ENCODE measurements at regions not wholly inside any gene's neighbourhood (a gene's known extent, or its start where the extent isn't known, plus 50 kb on each side); places are given as distances from the start of the nearest gene placed in this dataset.
"Not testable (repeated sequence)": the region's sequence is repeated elsewhere in the genome, so short reads cannot be mapped to it uniquely, and the experiment has no call there.

DNA sequence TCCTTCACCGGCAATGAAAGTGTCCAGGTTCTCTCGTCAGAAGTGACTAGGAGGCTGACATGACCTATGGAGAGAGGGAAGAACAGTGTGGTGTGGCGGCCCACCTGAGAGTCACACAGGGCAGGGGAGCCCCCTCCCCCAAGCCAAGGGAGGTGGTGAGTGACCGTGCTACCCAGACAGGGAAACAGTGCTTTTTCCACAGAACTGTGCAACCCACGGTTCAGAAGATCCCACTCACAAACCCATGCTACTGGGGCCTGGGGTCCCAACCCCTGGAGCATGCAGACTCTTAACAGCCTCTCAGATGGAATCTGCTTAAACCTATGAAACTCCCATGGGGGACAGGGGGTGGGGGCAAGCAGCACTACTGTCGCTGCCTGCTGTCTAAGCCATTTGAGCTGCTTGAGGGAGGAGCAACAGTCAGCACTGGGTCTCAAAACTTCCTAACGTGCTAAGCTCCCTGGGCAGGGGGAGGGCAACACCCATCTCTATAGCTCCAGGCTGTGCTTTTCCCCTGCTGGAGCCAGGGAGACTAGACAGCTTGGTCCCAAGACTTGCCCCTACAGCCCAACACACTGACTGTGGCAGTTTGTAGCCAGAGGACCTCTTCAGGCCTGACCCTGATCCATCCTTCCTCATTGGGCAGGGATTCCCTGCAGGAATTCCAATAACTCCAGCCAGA lies 850.4 kb upstream of the AADAT start:
- no peak for DNase-seq

DNA sequence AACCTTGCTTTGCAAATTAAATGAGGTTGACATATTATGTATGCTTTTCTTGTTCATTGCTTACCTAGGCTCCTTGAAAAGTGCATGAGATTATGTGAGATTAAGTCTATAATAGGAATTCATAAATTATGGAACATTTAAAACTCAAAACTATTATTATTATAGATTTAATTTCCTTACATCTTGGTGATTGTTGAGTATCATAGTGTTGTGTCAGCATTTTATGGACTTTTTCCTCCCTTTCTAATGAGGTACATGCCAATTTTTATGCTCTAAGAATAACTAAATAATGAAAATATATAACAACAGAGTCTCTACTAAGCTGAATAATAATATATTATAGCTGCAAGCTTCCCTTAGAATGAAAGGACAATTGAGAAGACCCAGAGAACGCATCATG lies 848.8 kb upstream of the AADAT start:
- no peak for DNase-seq

DNA sequence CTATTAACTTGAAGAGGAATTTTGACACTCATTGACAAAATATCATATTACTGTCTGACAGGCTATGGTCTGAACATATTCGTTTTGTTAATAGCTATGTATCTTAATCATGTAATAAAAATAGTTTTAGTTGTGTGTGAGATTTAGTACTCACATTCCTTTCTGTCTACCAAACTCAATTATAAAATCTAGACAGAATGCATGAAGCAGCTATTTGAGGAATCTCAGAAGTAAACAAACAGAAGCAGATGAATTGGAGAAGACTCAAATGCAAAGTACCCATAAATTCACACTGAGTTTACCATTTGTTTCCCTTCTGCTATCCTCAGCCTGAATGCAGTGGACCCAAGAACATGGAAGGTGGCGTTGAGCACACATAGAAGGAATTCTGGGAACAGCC lies 841.6 kb upstream of the AADAT start:
- DNase-seq = no peak

DNA sequence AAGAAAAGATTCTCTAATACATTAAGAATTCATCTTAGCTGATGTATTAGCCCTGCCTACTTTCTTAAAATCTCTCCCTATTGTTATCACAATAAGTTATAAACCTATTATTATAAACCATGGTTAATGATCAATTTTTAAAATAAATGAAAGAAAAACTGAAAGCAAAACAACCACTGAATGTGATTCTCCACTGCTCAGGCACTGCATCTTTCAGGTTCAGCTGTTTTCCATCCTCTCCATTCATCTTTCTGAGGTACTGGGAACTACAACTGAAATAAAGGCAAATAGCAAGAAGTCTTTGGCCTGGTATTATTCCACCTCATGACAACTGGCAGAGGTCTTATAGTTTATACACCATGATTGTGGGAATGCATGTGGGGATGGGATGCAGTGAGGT lies 798.9 kb upstream of the AADAT start:
- DNase-seq = no peak

DNA sequence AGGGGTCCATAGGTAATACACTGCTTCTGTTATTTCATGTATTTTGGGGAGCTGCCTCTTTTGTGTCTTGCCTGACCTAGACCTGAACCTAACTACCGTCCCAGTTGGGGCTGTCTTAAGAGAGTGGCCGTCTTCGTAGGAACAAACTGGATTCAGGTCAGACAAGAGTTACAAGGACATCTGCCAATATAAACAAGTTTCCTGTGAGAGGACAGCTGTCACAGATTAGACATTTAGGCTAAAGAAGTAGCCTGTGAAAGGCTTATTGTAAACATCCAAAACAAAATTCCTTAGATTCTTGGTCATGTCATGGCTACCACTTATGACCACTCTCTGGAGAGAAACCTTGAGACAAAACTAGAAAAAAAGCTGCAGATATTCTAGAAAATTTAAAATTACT lies 797.6 kb upstream of the AADAT start:
- no peak for DNase-seq

DNA sequence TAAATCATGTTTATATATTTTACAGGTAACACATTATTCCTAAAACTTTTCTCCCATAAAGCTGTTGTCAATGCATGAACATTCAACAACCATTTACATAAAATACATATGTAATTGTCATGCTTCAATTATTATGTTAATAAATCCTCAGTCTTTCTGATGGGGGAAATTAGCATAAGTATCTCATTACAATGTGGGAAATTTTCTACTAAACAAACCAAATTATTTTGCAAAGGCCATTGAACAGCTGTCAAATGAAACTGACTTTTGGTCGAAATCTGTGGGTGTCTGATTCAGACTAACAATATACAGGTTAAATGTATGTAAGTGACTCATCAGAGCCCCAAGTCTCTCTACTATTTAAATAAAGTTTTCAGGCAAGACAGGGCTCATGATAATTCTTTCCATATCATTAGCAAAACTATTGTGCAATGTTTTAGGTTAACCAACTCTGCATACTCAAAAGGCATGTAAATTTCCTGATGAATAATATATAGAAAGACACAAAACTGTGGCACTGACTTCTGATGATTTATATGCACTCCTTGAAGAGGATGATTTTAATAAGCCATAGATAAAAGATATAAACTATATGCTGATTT lies 795.3 kb upstream of the AADAT start:
- no peak for DNase-seq

DNA sequence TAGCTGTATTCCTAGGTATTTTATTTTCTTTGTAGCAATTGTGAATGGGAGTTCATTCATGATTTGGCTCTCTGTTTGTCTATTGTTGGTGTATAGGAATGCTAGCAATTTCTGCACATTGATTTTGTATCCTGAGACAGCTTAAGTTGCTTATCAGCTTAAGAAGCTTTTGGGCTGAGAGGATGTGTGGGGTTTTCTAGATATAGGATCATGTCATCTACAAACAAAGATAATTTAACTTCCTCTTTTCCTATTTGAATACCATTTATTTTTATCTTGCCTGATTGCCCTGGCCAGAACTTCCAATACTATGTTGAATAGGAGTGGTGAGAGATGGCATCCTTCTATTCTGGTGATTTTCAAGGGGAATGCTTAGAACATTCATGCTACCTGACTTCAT lies 791.9 kb upstream of the AADAT start:
- DNase-seq = not testable (repeated sequence)

DNA sequence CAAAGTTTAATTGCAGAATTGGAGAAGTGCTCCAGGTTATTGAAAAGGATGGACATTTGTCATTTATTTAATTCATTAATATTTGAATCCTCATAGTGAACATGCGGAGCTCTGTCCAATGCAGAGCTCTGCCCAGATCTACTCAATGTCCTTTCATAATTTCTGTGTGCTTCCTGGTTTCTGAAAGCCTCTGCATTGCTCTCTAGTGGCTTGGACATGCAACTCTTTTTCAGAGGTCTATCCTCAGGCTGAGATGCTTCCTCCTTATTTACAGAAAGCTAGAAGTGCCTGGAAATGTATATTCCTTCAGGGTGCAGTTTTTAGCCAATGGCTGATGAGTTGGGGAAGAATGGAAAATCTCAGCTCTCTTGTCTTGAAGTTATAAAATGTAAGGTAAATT lies 786.1 kb upstream of the AADAT start:
- DNase-seq = no peak

DNA sequence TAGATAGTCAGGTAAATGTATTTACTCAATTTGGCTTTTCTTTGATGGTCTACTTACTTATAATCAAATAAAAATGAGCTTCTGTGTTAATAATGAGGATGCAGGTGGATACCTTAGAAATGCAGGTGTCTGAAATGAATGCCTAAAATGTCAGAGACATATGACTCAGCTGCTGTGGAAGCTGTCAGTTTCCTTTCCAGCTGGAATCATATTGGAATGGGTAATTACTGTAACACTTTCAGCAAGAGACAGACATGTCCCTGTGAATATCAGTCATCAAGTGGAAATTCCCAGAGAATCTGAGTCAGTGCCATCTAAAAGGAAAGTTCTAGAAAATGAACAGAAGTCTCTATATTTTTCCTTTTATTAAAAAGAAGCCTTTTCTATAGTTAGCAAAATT lies 783.0 kb upstream of the AADAT start:
- DNase-seq = peak; percentile 13

DNA sequence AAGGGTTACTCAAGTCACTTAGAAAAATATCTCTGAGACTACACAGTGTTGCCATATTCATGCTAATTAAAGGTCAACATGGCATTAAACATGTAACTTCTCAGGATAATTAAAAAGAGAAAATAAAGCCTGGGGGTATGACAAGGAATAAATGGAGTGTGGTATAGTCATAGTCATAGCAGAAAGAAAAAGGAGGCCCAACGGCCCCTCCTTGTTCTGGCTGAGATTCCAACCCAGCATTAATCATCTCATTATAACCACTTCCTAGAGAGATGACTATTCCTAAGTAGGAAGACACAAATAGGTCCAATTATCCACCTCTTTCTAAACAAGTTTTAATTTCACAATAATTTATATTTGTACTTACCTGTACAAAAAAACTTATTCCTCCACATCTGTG lies 778.4 kb upstream of the AADAT start:
- DNase-seq = no peak

DNA sequence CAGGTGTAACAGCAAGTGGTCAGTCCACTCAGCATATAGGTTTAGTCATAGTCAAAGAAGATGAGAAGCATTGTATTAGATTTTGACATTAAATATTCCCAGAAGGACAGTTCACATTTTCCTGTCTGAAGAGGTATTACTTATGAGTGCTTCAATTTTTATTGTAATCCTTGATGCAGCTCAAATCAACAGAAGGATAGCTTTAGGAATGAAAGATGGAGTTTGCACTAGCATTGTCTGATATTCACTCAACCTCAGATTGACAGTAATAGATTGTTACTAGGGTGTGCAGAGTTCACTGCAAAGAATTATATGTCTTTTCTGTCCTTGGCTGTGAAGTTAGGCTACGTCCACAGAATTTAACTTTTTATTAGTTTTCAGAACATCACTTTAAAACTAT lies 764.3 kb upstream of the AADAT start:
- no peak for DNase-seq

DNA sequence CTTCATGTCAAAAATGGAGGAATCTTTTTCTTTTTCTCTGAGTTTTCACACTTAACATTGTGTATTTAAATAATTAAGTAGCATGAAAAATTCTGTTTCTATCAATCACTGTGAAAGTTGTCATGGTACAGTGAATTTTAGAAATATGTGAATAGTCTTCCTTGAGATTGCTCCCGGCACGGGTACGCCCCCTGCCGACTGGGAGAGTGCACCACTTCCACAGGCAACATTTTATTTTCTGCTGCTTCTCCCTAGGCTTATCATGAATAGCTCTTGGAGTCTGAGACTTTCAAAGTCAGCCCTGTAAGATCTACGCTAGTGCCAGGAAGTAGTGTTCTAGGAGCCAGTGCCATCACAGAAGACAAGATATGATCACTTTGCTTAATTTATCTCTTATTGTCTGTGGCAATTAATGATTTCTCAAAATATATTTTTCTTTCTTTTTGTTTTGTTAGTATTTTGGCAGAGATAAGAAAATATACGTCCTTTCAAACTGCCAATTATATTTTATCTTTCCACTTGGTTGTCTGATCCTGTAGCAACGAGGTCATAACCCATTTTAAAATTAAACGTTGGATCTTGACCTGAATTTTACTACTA lies 763.8 kb upstream of the AADAT start:
- no peak for DNase-seq

DNA sequence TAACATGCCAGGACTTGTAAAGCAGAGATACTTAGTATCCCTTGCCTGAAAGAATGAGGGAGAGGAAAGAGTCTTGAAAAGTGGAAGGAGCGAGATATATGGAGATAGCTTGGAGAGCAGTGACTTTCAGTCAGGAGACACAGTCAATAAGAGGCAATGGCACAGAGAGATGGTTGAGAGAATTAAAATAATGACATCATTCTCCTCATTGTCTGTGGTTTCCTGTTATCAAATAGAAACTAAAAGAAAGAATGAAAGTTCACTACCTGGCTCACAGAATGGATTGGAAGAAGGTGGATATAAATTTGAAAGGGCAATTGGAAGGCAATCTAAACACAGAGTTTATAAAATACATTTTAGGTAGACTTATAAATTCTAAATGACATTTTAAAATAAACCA lies 760.2 kb upstream of the AADAT start:
- no peak for DNase-seq

DNA sequence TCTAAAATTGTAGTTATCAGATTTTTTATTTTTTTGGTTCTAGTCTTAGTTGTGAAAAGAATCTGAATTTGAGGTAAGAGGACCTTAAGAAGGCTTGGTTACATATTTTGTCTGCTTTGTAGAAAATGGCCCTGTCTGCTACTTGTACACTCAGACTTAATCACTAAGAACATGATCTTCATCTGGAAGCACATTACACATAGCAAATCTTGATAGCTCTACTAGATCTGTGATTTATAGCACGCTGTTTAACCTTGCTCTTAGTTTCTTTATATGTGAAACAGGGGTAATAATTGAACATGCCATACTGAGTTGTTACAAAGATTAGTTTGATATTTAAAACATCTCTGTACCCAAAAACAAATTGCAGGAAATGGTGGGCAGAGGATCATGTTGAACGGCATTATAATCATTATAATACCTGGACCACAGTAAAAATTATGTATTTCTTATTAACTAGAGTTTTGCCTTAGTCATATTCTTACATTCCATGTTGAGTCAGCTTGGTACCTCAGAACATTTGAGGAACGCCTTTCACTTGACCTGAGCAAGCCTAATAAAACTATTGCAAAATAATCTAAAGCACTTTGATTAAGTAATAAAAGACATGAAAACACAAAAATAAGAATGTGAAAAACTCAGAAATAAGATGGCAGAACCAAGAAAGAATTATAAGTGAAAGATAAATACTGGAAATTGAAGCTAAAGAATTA lies 738.0 kb upstream of the AADAT start:
- DNase-seq = no peak

DNA sequence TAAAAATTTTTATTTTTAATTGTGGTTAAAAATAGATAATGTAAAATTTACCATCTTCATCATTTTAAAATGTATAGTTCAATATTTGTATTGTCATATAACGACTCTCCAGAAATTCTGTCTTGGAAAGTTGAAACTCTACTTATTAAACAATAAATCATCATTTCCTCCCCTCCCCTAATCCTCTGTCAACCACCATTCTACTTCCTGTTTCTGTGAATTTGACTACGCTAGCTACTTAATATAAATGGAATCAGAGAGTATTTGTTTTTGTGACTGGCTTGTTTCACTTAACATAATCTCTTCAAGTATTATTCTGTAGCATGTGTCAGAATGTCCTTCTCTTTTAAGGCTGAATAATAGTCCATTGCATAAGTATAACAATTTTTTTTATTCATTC lies 729.0 kb upstream of the AADAT start:
- no peak for DNase-seq

DNA sequence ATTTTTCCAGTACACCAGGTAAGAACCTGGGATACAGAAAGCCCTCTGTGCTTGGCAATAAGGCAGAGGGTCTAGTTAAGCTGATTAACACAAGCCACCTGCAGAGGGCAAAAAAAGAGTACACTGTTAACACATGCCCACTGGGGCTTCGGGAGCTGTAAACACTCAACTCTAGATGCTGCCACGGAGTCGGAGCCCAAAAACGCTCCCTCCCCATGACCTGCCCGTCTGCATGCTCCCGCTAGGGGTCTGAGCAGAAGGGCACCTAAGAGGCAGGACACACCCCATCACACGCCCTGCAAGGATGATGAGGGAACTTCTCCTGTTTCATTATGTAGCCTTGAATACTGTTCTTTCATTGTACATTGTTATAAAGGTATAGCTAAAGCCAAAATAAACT lies 715.6 kb upstream of the AADAT start:
- no peak for DNase-seq

DNA sequence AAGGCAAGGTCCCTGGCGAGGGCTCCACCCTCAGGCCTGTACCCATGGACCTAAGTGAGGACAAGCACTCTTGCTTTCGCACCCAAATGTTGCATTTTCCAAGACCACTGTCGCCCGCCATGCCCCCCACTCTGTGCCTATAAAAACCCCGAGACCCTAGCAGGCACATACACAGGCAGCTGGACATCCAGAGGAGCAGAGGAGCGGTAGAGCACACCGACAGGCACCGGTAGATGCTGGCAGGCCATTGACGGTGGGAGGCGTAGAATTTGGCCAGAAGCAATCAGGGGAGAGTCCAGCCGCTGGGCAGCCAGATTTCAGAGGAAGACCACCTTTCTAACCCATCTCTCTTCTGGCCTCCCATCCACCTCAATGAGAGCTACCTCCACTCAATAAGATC lies 715.2 kb upstream of the AADAT start:
- DNase-seq = no peak

DNA sequence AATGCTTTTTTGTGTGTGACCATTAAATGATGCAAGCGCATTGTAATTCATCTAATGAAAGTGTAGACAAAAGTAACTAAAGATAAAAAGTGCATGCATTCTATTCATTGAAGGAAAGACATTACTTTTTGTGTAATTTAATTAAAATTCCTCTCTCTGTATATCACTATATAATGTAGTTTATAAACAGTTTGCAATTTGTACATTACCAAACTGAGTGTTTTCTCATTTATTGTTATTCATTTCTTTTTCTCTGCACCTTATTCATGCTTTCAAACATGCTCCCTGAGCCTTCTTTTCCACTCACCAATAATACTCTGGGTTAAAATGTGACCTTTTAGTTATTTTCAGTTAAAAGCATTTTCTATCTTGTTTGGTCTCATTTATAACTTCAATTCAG lies 713.7 kb upstream of the AADAT start:
- DNase-seq = no peak

DNA sequence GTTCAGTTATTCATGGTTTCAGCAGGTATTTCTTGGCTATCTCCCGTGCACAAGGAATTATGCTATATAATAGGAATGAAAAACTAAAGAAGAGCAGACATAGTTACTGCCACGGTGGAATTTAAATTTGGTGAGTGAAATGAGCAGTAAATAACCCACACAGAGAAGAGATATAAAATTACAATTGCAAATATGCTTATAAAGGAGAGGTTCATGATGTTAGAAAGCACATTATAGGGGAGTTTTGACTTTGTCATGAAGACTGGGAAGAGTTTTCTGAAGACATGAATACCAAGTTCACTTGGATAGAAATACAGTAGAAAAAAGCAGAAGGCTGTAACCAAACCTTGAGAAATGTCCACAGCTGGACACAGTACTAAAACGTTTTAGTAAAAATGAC lies 712.0 kb upstream of the AADAT start:
- DNase-seq = no peak

DNA sequence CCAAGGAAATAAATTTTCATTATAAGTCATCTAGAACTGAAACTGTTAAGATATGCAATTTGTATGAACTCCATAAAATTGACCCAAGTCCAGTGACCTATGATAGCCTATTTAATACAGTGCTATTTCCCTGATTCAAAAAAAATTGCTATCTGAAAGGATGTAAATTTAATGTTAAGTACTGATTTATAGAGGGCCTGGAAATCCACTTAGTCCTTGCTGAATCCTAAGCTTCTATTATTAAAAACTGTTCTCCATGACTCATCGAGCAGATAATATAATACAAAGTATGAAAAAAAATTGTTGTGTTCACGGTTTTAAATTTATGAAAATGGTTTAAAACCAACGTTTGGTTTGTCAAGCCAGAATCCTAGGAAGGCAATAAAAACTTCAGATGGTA lies 704.8 kb upstream of the AADAT start:
- DNase-seq = no peak

DNA sequence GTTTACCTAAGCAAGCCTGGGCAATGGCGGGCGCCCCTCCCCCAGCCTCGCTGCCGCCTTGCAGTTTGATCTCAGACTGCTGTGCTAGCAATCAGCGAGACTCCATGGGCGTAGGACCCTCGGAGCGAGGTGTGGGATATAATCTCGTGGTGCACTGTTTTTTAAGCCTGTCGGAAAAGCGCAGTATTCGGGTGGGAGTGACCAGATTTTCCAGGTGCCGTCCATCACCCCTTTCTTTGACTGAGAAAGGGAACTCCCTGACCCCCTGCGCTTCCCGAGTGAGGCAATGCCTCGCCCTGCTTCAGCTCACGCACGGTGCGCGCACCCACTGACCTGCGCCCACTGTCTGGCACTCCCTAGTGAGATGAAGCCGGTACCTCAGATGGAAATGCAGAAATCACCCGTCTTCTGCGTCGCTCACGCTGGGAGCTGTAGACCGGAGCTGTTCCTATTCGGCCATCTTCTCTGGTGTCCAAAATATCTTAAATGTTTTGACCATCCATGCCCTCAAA lies 698.8 kb upstream of the AADAT start:
- not testable (repeated sequence) for DNase-seq

DNA sequence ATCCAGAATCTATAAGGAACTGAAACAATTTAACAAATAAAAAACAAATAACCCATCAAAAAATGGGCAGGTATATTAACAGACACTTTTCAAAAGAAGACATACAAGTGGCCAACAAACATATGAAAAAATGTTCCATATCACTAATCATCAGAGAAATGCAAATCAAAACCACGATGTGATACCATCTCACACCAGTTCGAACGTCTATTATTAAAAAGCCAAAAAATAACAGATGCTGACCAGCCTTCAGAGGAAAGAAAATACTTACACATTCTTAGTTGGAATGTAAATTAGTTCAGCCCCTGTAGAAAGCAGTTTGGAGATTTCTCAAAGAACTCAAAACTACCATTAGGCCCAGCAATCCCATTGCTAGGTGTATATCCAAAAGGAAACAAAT lies 687.9 kb upstream of the AADAT start:
- no peak for DNase-seq

DNA sequence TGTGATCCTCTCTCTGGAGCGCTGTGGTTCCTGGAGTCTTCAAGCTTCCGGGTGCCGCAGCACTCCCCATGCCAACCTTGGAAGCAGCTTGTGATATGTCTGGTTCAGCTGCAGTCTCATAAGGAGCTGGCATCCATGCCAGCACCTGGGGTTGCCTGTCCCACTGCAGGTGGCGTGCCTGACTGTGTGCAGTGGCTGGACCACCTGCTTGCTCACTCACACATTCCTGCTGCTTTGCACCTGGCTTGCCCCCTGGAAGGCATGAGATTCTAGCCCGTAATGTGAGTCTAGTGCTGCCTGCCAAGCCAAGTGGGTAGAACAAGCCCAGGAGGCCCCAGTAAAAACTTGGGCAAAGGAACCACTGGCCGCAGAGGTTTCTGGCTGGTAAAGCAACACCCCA lies 687.2 kb upstream of the AADAT start:
- peak; percentile 68 for DNase-seq

DNA sequence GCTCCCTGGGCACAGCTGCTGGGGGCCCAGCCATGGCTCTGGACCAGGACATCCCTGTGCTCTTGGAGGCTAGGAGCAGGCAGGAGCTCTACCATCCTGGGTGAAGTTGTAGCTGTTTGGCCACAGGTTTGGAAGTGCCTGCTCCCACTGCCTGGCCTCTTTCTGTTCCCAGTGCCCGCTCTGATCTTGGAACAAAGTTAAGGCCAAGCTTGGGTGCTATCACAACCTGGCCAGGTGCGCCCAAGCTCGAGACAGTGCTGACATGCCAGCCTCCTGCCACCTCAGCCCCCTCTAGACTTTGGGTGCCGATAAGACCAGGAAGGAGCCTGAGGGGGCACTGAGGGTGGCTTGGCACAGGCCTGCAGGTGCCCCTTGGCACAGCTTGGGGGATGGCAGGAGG lies 686.1 kb upstream of the AADAT start:
- no peak for DNase-seq

Measured in NCI-H345 (cell line).